HUES6 (cell line): ENCODE measurements at regions not wholly inside any gene's neighbourhood (a gene's known extent, or its start where the extent isn't known, plus 50 kb on each side); places are given as distances from the start of the nearest gene placed in this dataset.

Experiments used
- H3K27ac ChIP-seq: 2 replicates; pipeline ENCODE4 v1.7.0; 2013; ENCODE audit warnings: low read depth, mild to moderate bottlenecking, low read length, inconsistent platforms
- H3K27me3 ChIP-seq: 2 replicates; pipeline ENCODE4 v1.6.1; 2013; ENCODE audit warnings: low read length; ENCODE audit not compliant: control insufficient read depth, insufficient read depth
- H3K36me3 ChIP-seq: 2 replicates; pipeline ENCODE4 v1.6.1; 2013; ENCODE audit warnings: low read length; ENCODE audit not compliant: control insufficient read depth, insufficient read depth
- H3K4me1 ChIP-seq: 2 replicates; pipeline ENCODE4 v1.6.1; 2013; ENCODE audit warnings: low read length; ENCODE audit not compliant: control insufficient read depth, insufficient read depth
- H3K4me3 ChIP-seq: 2 replicates; pipeline ENCODE4 v1.5.1; 2013; ENCODE audit warnings: low read depth, low read length
- H3K9ac ChIP-seq: one replicate; pipeline ENCODE4 v1.6.1; 2013; ENCODE audit warnings: mild to moderate bottlenecking, low read length
- H3K9me3 ChIP-seq: 2 replicates; pipeline ENCODE4 v1.6.1; 2013; ENCODE audit warnings: low read depth, low read length; ENCODE audit not compliant: control insufficient read depth, insufficient read depth

- H3K36me3 ChIP-seq = no peaks in the 10 kb centered on the region
- no peaks in the 10 kb centered on the region for H3K4me1 ChIP-seq
- H3K27ac ChIP-seq = no peak overlapping the region
Observed at GRCh38 chr7:26522633-26523032, 231.0 kb downstream of the SNX10 start.

GRCh38 chr7:26525398-26526264, 234.0 kb downstream of the SNX10 start:
- Histone ChIP-seq H3K9ac (no peak overlapping the region), H3K9me3 (0 out of 2 replicates have a peak, but pooled peaks cover 4% of the 10 kb centered on the region), H3K27me3 (no peaks in the 10 kb centered on the region), H3K36me3 (no peaks in the 10 kb centered on the region), H3K27ac (no peak overlapping the region), H3K4me3 (no peak overlapping the region), H3K4me1 (no peaks in the 10 kb centered on the region)

More at GRCh38 chr7:26522633-26523032, 231.0 kb downstream of the SNX10 start:
- H3K9me3 ChIP-seq = 0 out of 2 replicates have a peak, but pooled peaks cover 4% of the 10 kb centered on the region
- H3K4me3 ChIP-seq = no peak overlapping the region
- no peaks in the 10 kb centered on the region for H3K27me3 ChIP-seq
- no peak overlapping the region for H3K9ac ChIP-seq

GRCh38 chr7:26526265-26526587, 234.6 kb downstream of the SNX10 start:
- no peak overlapping the region for H3K27ac ChIP-seq
- H3K9ac ChIP-seq = no peak overlapping the region
- no peaks in the 10 kb centered on the region for H3K27me3 ChIP-seq
- no peaks in the 10 kb centered on the region for H3K36me3 ChIP-seq
- H3K9me3 ChIP-seq = 0 out of 2 replicates have a peak, but pooled peaks cover 4% of the 10 kb centered on the region
- H3K4me1 ChIP-seq = no peaks in the 10 kb centered on the region
- H3K4me3 ChIP-seq = no peak overlapping the region

DNA sequence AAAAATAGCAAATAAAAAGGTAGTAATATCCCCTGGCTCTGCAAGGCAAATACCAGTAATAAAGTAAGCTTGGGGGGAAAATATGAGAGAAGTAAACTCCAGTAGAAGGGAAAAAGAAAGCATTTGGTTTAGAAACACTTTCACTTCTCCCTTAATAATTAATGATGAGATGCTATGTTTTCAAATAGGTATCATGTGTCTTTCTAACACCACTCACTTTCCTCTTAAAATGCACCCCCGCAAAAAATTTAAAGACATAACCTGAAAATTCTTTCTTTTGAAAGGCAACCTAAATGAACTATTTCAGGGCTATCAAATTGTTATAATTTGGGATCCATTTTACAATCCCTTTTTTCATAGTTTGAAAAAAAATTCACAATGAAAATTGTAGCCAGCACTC, 240.3 kb downstream of the SNX10 start:
- no peaks in the 10 kb centered on the region for H3K36me3 ChIP-seq
- H3K27ac ChIP-seq = no peak overlapping the region
- no peaks in the 10 kb centered on the region for H3K4me1 ChIP-seq
- H3K4me3 ChIP-seq = no peak overlapping the region
- H3K27me3 ChIP-seq = no peaks in the 10 kb centered on the region
- no peaks in the 10 kb centered on the region for H3K9me3 ChIP-seq
- H3K9ac ChIP-seq = no peak overlapping the region

- Histone ChIP-seq H3K27ac (no peak overlapping the region), H3K36me3 (no peaks in the 10 kb centered on the region), H3K27me3 (no peaks in the 10 kb centered on the region), H3K9me3 (no peaks in the 10 kb centered on the region), H3K4me1 (no peaks in the 10 kb centered on the region), H3K9ac (no peak overlapping the region), H3K4me3 (no peak overlapping the region)
Observed at GRCh38 chr7:26532471-26532870, 240.8 kb downstream of the SNX10 start.

DNA sequence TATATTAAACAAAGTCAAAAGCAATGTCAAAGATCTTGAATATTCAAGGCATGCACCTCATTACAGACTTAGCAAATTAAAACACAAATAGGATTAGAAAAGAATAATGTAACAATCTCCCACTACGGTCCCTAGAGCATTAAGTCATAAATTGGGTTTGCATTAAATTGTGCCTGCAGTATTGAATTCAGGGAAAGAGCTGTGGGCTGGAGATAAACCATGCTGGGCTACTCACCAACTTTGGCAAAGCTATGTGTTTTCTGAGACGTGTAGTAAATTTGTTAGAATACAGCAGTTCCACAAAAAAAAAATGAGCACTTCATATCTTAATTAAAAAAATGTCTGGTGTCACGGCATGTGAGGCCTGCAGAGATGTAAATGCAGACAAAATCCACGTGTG, 241.6 kb downstream of the SNX10 start:
- H3K4me3 ChIP-seq = no peak overlapping the region
- no peaks in the 10 kb centered on the region for H3K27me3 ChIP-seq
- no peak overlapping the region for H3K9ac ChIP-seq
- no peaks in the 10 kb centered on the region for H3K9me3 ChIP-seq
- no peaks in the 10 kb centered on the region for H3K4me1 ChIP-seq
- H3K27ac ChIP-seq = no peak overlapping the region
- no peaks in the 10 kb centered on the region for H3K36me3 ChIP-seq

DNA sequence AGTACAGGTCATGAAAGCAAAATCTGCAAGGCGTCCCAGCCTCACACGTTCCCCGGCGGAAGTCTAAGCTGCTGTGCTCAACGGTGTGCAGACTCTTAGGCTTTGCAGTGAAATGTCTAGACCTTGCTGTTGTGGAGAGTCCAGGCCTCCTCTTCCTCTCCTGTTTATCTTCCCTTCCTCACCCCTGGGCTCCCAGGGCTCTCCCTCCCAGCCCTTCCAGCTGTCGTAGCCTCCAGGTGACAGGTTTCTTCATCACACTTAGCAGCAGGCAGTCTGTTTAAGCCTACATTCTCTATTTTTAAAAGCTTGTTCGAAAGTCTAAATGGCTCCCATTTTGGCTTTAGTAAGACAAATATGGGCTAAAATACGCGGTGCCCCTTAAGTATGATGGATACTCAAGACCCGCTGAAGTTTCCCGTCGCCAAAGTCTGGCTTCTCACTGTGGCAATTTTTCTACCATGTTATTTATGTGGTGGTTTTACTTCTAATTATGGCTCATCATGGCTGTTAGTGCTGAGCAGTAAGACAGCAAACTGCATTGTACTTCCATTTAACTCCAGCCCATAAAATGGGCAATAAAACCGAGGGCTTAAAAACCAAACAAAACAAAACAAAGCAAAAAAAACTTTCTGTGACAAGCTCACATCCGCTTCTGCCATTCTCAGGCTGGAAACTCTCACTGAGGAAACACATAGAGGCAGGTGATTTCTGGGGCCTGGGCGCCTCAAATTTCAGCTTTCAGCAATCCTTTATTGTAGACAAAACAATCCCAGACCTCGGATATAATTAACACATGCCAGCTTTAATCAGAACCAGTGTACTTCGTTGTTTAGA, 243.2 kb downstream of the SNX10 start:
- no peaks in the 10 kb centered on the region for H3K4me1 ChIP-seq
- H3K27ac ChIP-seq = no peak overlapping the region

DNA sequence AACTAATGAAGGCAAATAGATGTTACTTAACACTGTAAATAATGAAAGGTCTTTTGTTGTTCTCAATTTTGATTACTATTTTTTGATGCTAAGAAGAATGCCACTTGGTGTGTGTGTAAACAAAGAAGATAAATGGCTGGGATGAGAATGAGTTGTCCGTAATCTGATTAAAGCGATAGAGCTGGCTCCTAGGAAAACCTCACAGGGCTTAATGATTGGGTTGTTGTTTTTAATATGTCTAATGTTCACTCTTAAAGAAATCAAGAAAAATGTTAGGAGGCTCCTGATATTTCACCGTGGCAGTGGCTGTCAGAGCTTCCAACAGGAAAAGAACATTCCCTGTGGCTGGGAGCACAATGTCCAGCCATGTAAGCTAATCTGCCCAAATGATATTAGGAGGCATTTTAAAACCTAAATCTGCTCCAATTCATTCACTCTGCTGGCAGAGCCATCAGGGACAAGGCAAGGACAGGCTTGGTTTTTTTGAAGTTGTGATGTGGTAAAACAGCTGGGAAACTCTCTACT, 243.9 kb downstream of the SNX10 start:
- no peaks in the 10 kb centered on the region for H3K36me3 ChIP-seq
- no peak overlapping the region for H3K27ac ChIP-seq

More for the DNA sequence above, 243.2 kb downstream of the SNX10 start:
- Histone ChIP-seq H3K9ac (no peak overlapping the region), H3K36me3 (no peaks in the 10 kb centered on the region), H3K4me3 (no peak overlapping the region), H3K27me3 (no peaks in the 10 kb centered on the region), H3K9me3 (no peaks in the 10 kb centered on the region)

DNA sequence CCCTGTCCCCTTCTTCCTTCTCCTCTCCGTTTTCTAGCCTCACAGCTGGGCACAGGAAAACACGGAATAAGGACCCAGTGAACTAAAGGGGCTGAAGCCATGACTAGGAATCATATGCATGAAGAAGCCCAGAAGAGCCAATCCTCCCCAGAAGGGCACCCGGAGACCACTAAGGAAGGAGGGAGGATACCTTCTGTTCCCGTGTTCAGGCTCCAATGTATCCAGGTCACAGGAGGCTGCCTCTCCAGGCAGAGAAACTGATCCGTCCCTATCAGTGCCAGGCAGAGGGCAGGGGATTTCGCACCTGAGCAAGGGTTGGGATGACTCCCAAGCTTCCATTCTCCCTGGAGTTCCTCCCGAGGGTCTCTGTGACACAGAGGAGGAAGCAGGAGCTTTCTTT, 246.6 kb downstream of the SNX10 start:
- H3K9ac ChIP-seq = no peak overlapping the region
- H3K9me3 ChIP-seq = no peaks in the 10 kb centered on the region
- no peak overlapping the region for H3K27ac ChIP-seq
- no peaks in the 10 kb centered on the region for H3K36me3 ChIP-seq
- no peaks in the 10 kb centered on the region for H3K27me3 ChIP-seq
- H3K4me1 ChIP-seq = no peaks in the 10 kb centered on the region
- no peak overlapping the region for H3K4me3 ChIP-seq

More for the DNA sequence above, 243.9 kb downstream of the SNX10 start:
- Histone ChIP-seq H3K9me3 (no peaks in the 10 kb centered on the region), H3K4me3 (no peak overlapping the region), H3K4me1 (no peaks in the 10 kb centered on the region), H3K9ac (no peak overlapping the region), H3K27me3 (no peaks in the 10 kb centered on the region)

GRCh38 chr7:26538689-26539088, 247.0 kb downstream of the SNX10 start:
- H3K4me3 ChIP-seq = no peak overlapping the region
- no peaks in the 10 kb centered on the region for H3K9me3 ChIP-seq
- H3K9ac ChIP-seq = no peak overlapping the region
- H3K36me3 ChIP-seq = no peaks in the 10 kb centered on the region
- H3K4me1 ChIP-seq = no peaks in the 10 kb centered on the region
- no peak overlapping the region for H3K27ac ChIP-seq
- H3K27me3 ChIP-seq = no peaks in the 10 kb centered on the region

GRCh38 chr7:26543340-26543739, 251.7 kb downstream of the SNX10 start:
- no peak overlapping the region for H3K4me3 ChIP-seq
- no peaks in the 10 kb centered on the region for H3K9me3 ChIP-seq
- no peaks in the 10 kb centered on the region for H3K4me1 ChIP-seq
- H3K9ac ChIP-seq = no peak overlapping the region
- H3K27ac ChIP-seq = no peak overlapping the region
- no peaks in the 10 kb centered on the region for H3K36me3 ChIP-seq
- no peaks in the 10 kb centered on the region for H3K27me3 ChIP-seq
